Ovary (tissue), 7 donors: ENCODE measurements at regions not wholly inside any gene's neighbourhood (a gene's known extent, or its start where the extent isn't known, plus 50 kb on each side); places are given as distances from the start of the nearest gene placed in this dataset.

ENCODE experiments used
- DNase-seq, 5 donors: peaks; one replicate each; pipeline ENCODE4 v3.0.0-alpha.2; 2019 to 2020
- H3K27ac ChIP-seq, 2 donors: fragments of 200-600 bp; one replicate each; pipeline versions ENCODE4 v1.5.1 to v1.8.0; 2019 to 2022
- H3K27me3 ChIP-seq: fragments of 200-600 bp; one replicate; pipeline ENCODE4 v1.8.0; 2022
- H3K36me3 ChIP-seq: fragments of 200-600 bp; sonication (generic); one replicate; pipeline ENCODE4 v1.5.1; 2019
- H3K4me1 ChIP-seq: one replicate; pipeline ENCODE4 v1.8.1; 2013; ENCODE audit warnings: mild to moderate bottlenecking, moderate library complexity; ENCODE audit not compliant: insufficient read depth
- H3K4me3 ChIP-seq: fragments of 200-600 bp; sonication (generic); one replicate; pipeline ENCODE4 v1.5.1; 2017
- H3K9me3 ChIP-seq, 2 donors: fragments of 200-600 bp in 1 of 2; sonication (generic) in 1 of 2; one replicate each; pipeline versions ENCODE4 v1.5.1 to v1.8.1; 2013 to 2019; ENCODE audit warnings: mild to moderate bottlenecking in 1 of 2, moderate library complexity in 1 of 2
- EP300 ChIP-seq: sonication (generic); formaldehyde crosslinking; IDR thresholded peaks from one replicate; pipeline ENCODE4 v1.6.1; 2017; ENCODE audit warnings: antibody characterized with exemption
- POLR2A ChIP-seq: fragments of 450-650 bp; IDR thresholded peaks from one replicate; pipeline ENCODE4 v1.6.1; 2017; ENCODE audit warnings: antibody characterized with exemption, mild to moderate bottlenecking, moderate library complexity
- WGBS, 3 donors: extraction: QIAGEN DNeasy Blood & Tissue Kit in 1 of 3; methylation state at CpG; one replicate each; pipeline versions ENCODE4 v1.1.5 to v1.1.7; 2013 to 2017; 5-methylcytosine and 5-hydroxymethylcytosine counted together
- intact Hi-C, 4 donors: fragments of 100-400 bp; cut with DNase I; formaldehyde crosslinking; loops; one replicate each; pipeline versions ENCODE4 v1.11.0 to v1.15.1; 2022 to 2023
- TF ChIP-seq, protein P1 (sequence below), 3 donors: fragments of 450-650 bp in 2 of 3; fragments of 200-600 bp in 1 of 3; IDR thresholded peaks; one replicate each; pipeline versions ENCODE4 v1.5.1 to v1.8.0; 2016 to 2022; ENCODE audit warnings: antibody characterized with exemption in 3 of 3, mild to moderate bottlenecking in 1 of 3
- donor health status: DM: no; HTN: no; CAD: no; lungs with moderate emphysema.
- donor health status: DM: no; HTN: no; CAD: no.
- donor health status: Bipolar disorder and iron deficiency.
- donor health status: DM: no; HTN: no; CAD: no.
- donor health status: DM: yes; HTN: yes; CAD: no.

DNA sequence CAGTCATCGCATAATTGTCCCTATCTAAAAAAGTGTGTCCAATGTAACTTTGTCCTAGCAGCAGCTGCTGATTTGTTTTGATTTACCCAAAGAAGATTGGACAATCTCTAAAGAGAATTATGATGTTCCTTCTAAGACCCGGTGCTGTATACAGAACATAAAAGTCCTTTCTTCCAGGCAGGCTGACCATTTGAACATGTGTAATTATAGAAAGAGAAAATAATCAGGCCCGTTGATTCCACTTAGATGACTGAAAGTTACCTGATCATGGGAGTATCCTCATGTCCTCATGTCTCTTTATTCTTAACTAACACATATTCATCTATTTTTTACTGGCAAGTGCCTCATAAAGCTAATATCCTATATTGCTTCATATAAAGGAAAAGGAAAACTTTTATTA lies 164.1 kb upstream of the MRPS30 start:
- Histone ChIP-seq H3K36me3 (no peaks in the 10 kb centered on the region), H3K9me3 (no peaks in the 10 kb centered on the region), H3K4me3 (no peak overlapping the region), H3K27ac (no peak overlapping the region), H3K27me3 (no peaks in the 10 kb centered on the region), H3K4me1 (no peaks in the 10 kb centered on the region)
- TF ChIP-seq, protein P1, sequence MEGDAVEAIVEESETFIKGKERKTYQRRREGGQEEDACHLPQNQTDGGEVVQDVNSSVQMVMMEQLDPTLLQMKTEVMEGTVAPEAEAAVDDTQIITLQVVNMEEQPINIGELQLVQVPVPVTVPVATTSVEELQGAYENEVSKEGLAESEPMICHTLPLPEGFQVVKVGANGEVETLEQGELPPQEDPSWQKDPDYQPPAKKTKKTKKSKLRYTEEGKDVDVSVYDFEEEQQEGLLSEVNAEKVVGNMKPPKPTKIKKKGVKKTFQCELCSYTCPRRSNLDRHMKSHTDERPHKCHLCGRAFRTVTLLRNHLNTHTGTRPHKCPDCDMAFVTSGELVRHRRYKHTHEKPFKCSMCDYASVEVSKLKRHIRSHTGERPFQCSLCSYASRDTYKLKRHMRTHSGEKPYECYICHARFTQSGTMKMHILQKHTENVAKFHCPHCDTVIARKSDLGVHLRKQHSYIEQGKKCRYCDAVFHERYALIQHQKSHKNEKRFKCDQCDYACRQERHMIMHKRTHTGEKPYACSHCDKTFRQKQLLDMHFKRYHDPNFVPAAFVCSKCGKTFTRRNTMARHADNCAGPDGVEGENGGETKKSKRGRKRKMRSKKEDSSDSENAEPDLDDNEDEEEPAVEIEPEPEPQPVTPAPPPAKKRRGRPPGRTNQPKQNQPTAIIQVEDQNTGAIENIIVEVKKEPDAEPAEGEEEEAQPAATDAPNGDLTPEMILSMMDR (IDR thresholded peaks at IDR 0.05), result no peak
- TF ChIP-seq EP300 (no peak), POLR2A (no peak)
- intact Hi-C loops, result no loop called here
- no peak for DNase-seq
- 68 to 77% (median 73%) methylated on average over 3 of the region's 3 CpGs for WGBS, 3 donors

DNA sequence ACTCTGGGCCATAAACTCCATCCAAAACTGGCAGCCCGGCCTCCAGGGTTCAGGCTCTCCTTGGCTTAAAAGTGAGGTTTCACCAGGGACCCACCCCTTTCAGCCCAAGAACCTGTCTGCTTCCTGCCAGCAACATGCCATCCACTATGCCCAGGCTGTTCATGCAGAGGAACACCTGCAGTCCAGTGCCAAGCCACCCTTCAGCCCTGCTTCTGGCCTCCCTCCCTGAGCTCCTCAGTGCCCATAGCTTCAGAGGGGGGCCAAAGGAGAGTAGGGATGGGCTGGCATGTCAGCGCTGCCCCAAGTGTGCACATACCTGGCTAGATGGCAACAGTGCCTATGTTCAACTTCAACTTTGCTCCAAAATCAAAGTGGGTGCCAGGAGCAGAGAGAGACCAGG lies 166.9 kb upstream of the MRPS30 start:
- DNase-seq, result no peak
- Histone ChIP-seq H3K27me3 (no peaks in the 10 kb centered on the region), H3K9me3 (no peaks in the 10 kb centered on the region), H3K4me1 (no peaks in the 10 kb centered on the region), H3K36me3 (no peaks in the 10 kb centered on the region), H3K27ac (no peak overlapping the region), H3K4me3 (no peak overlapping the region)
- WGBS, 3 donors, result 90 to 94% (median 93%) methylated on average over 2 of the region's 2 CpGs
- TF ChIP-seq, protein P1 (IDR thresholded peaks at IDR 0.05), result no peak
- no peak for TF ChIP-seq EP300
- TF ChIP-seq POLR2A, result no peak
- intact Hi-C loops, result no loop called here

DNA sequence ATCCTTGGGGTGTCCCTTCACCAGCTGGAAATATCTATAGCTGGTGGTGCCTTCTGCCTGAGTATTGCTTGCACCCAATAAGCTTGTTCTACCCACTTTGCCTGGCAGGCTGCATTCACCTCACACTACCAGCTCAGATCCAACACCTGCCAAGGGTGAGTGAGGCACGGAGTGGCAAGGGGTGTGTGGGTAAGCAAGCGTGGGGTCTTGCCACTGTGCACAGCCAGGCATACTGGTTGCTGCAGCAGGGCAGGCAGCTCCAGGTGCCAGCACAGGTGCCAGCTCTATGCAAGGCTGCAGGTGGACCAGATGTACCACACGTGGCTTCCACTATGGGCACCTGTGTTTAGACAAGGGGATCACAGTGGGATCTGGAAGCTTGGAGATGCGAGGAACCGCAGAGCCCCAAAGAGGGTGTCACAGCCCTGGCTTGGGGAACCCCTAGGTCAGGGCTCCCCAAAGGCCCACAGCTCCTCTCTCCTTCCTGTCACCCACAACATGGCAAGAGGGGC lies 167.7 kb upstream of the MRPS30 start:
- 90 to 94% (median 94%) methylated on average over 5 of the region's 5 CpGs for WGBS, 3 donors
- Histone ChIP-seq H3K36me3 (no peaks in the 10 kb centered on the region), H3K27ac (no peak overlapping the region), H3K4me1 (no peaks in the 10 kb centered on the region), H3K4me3 (no peak overlapping the region), H3K9me3 (no peaks in the 10 kb centered on the region), H3K27me3 (no peaks in the 10 kb centered on the region)
- intact Hi-C loops, result no loop called here
- no peak for DNase-seq
- TF ChIP-seq, protein P1 (IDR thresholded peaks at IDR 0.05), result no peak
- TF ChIP-seq EP300 (no peak), POLR2A (no peak)

DNA sequence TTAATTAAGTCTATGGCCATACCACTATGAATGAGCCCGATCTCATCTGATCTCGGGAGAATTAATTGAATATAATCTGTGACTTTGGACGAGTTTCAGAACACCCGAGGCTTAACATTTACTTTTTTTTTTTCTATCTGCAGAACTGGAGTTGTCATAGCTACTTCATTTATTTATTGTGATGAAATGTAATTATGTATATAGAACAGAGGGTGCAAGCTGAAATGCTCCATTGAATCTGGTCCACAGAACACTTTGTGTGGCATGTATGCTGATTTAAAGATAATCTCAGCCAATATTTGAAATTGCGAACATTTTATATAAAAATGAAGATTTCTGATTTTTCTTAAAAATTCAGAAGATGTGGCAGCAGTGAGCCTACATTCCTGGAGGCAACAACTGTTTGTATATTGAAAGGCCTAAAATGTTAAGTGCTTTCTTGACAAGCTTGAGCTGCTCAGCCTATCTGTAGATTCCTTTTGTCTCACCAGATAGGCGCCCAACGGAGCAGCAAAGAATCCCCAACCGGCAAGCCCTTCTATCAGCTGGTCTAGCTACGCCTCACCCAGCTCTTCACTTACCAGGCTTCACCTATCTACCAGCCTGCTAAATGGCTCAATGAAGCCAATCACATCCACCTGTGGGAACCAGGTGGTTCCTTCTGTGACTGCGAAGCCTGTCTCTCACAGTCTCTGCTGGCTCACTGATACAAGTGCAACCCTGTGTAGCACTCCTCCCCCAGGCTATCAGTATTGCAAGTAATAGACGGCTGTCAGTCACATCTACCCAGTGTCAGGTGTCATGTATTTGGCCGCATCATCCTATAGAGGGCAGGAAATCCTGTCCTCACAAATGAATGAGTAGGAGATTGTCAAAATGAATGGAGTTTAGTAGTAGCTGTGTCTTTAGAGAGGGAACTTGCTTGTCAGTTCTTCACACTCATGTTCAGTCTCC lies 170.6 kb upstream of the MRPS30 start:
- no peak for DNase-seq
- no peaks in the 10 kb centered on the region for H3K9me3 ChIP-seq
- WGBS, 3 donors, result 89 to 92% (median 91%) methylated on average over 12 of the region's 12 CpGs
- H3K27me3 ChIP-seq, result no peaks in the 10 kb centered on the region
- intact Hi-C loops, result no loop called here
- H3K4me3 ChIP-seq, result no peak overlapping the region
- H3K36me3 ChIP-seq, result no peaks in the 10 kb centered on the region
- no peaks in the 10 kb centered on the region for H3K4me1 ChIP-seq
- TF ChIP-seq POLR2A (no peak), EP300 (no peak)
- TF ChIP-seq, protein P1 (IDR thresholded peaks at IDR 0.05), result no peak
- no peak overlapping the region for H3K27ac ChIP-seq
